Kidney (tissue), 13 donors: ENCODE measurements at regions not wholly inside any gene's neighbourhood (a gene's known extent, or its start where the extent isn't known, plus 50 kb on each side); places are given as distances from the start of the nearest gene placed in this dataset.
A peak's percentile ranks its signal among the peaks of the same experiment; 100 is the strongest.

Experiments used
- DNase-seq, 5 donors: peaks; one replicate each; pipeline ENCODE4 v3.0.0-alpha.2; 2013 to 2020
- FAIRE-seq: peaks from 2 replicates; lab custom pipeline; 2012; peaks lifted over from hg19 to GRCh38; lab: Jason Lieb, UNC
- H3K27ac ChIP-seq, 2 donors: one replicate each; pipeline ENCODE4 v1.7.0; 2013; ENCODE audit warnings: low read depth in 2 of 2, low read length in 2 of 2, inconsistent platforms in 1 of 2
- H3K27me3 ChIP-seq: one replicate; pipeline ENCODE4 v1.7.1; 2013; ENCODE audit warnings: low read length, inconsistent platforms; ENCODE audit not compliant: control insufficient read depth, insufficient read depth
- H3K36me3 ChIP-seq, 3 donors: one replicate each; pipeline versions ENCODE4 v1.7.0 to v1.7.1; 2013; ENCODE audit warnings: low read length in 3 of 3, control low read depth in 1 of 3, inconsistent platforms in 1 of 3; ENCODE audit not compliant: insufficient read depth in 3 of 3, control insufficient read depth in 2 of 3
- H3K4me1 ChIP-seq, 3 donors: one replicate each; pipeline versions ENCODE4 v1.7.0 to v1.7.1; 2013; ENCODE audit warnings: low read length in 3 of 3, inconsistent platforms in 1 of 3, low read depth in 1 of 3; ENCODE audit not compliant: control insufficient read depth in 2 of 3, insufficient read depth in 2 of 3
- H3K4me3 ChIP-seq, 3 donors: one replicate each; pipeline versions ENCODE4 v1.7.0 to v1.8.1; 2013; ENCODE audit warnings: low read length in 3 of 3, control low read depth in 1 of 3, inconsistent platforms in 1 of 3
- H3K9ac ChIP-seq, 3 donors: one replicate each; pipeline versions ENCODE4 v1.7.0 to v1.7.1; 2013; ENCODE audit warnings: low read length in 3 of 3, control low read depth in 1 of 3, inconsistent platforms in 1 of 3
- H3K9me3 ChIP-seq, 3 donors: one replicate each; pipeline versions ENCODE4 v1.7.0 to v1.7.1; 2013; ENCODE audit warnings: low read length in 3 of 3, control low read depth in 1 of 3, inconsistent platforms in 1 of 3; ENCODE audit not compliant: control insufficient read depth in 2 of 3, insufficient read depth in 1 of 3
- intact Hi-C: fragments of 100-400 bp; cut with DNase I; formaldehyde crosslinking; loops from one replicate; pipeline ENCODE4 v1.11.1; 2022
- TF ChIP-seq, protein P1 (sequence below): IDR thresholded peaks from 3 replicates; pipeline ENCODE4 v1.5.1; 2012; ENCODE audit warnings: mild to moderate bottlenecking, moderate library complexity, borderline replicate concordance; ENCODE audit not compliant: insufficient read depth; ENCODE audit errors: extremely low read depth
- donor health status: control.
- donor health status: control.
- donor health status: control.
- donor health status: control.
- donor health status: control.
- donor health status: DM: yes; HTN: yes; CAD: no.
- donor health status: Normal renal cell carcinoma (clear cell type).

GRCh38 chr6:9437836-9438235 is 977.0 kb downstream of the TFAP2A start:
- Histone ChIP-seq H3K27ac (no peak overlapping the region), H3K9me3 (no peaks in the 10 kb centered on the region), H3K4me1 (no peaks in the 10 kb centered on the region), H3K27me3 (no peaks in the 10 kb centered on the region), H3K9ac (no peak overlapping the region), H3K4me3 (no peak overlapping the region), H3K36me3 (no peaks in the 10 kb centered on the region)
- DNase-seq, result no peak
- intact Hi-C loops, result no loop called here
- TF ChIP-seq, protein P1, sequence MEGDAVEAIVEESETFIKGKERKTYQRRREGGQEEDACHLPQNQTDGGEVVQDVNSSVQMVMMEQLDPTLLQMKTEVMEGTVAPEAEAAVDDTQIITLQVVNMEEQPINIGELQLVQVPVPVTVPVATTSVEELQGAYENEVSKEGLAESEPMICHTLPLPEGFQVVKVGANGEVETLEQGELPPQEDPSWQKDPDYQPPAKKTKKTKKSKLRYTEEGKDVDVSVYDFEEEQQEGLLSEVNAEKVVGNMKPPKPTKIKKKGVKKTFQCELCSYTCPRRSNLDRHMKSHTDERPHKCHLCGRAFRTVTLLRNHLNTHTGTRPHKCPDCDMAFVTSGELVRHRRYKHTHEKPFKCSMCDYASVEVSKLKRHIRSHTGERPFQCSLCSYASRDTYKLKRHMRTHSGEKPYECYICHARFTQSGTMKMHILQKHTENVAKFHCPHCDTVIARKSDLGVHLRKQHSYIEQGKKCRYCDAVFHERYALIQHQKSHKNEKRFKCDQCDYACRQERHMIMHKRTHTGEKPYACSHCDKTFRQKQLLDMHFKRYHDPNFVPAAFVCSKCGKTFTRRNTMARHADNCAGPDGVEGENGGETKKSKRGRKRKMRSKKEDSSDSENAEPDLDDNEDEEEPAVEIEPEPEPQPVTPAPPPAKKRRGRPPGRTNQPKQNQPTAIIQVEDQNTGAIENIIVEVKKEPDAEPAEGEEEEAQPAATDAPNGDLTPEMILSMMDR, result no peak
- FAIRE-seq, result no peak

DNA sequence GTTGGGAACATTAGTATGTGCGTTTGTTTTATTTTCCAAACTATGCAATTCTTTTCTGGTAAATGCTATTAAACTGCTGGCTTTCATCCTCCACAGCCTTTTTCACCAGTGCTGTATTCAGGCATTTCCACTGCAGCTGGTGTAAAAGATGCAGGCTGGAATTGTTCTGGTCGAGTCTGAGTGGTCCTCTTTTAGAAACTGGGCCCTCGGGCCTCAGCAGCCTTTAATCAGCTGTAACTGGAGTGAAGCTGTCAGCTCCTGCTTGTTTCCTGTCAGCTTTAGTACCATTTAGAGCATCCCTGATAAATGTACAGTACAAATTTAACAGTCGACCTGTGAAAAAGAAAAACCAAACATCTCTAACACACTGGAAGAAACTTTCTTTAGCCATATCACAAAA is 979.6 kb downstream of the TFAP2A start:
- DNase-seq, result no peak
- FAIRE-seq, result no peak
- intact Hi-C loops, result no loop called here
- Histone ChIP-seq H3K9me3 (no peaks in the 10 kb centered on the region), H3K36me3 (no peaks in the 10 kb centered on the region), H3K4me3 (no peak overlapping the region), H3K4me1 (no peaks in the 10 kb centered on the region), H3K27ac (no peak overlapping the region), H3K9ac (no peak overlapping the region), H3K27me3 (no peaks in the 10 kb centered on the region)
- TF ChIP-seq, protein P1, result no peak

DNA sequence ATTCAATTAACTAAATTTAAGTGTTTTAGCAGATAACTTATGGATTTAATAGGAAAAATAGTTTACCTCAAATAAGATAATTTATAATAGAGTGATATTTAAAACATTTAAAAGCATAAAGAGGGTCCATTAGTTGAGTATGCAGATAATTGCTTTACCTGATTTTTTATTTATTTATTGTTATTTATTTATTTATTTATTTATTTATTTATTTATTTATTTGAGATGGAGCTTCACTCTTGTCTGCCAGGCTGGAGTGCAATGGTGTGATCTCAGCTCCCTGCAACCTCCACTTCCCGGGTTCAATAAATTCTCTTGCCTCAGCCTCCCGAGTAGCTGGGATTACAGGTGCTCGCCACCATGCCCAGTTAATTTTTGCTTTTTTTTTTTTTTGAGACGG is 982.9 kb downstream of the TFAP2A start:
- TF ChIP-seq, protein P1, result no peak
- Histone ChIP-seq H3K36me3 (no peaks in the 10 kb centered on the region), H3K9ac (no peak overlapping the region), H3K4me1 (no peaks in the 10 kb centered on the region), H3K9me3 (no peaks in the 10 kb centered on the region), H3K27me3 (no peaks in the 10 kb centered on the region), H3K27ac (no peak overlapping the region), H3K4me3 (no peak overlapping the region)
- peak; percentile 66 for FAIRE-seq
- DNase-seq, result no peak
- intact Hi-C loops, result no loop called here
